DOHH2 (cell line): ENCODE measurements at regions not wholly inside any gene's neighbourhood (a gene's known extent, or its start where the extent isn't known, plus 50 kb on each side); places are given as distances from the start of the nearest gene placed in this dataset.

ENCODE experiments used
- H3F3A ChIP-seq: fragments of 200-600 bp; sonication (generic), shearing (Covaris generic); 2 replicates; pipeline ENCODE4 v1.6.0; 2016; ENCODE audit warnings: antibody characterized with exemption, mild to moderate bottlenecking; ENCODE audit not compliant: control insufficient read depth, insufficient read depth
- H3K27ac ChIP-seq: fragments of 200-600 bp; sonication (generic); 2 replicates; pipeline ENCODE4 v1.5.1; 2014; ENCODE audit warnings: low read depth, mild to moderate bottlenecking, low read length, moderate library complexity
- H3K27me3 ChIP-seq: fragments of 200-600 bp; sonication (generic); 2 replicates; pipeline ENCODE4 v1.6.1; 2014; ENCODE audit warnings: mild to moderate bottlenecking, low read length, mixed read lengths; ENCODE audit not compliant: control insufficient read depth
- H3K36me3 ChIP-seq: fragments of 200-600 bp; sonication (generic); 2 replicates; pipeline ENCODE4 v1.6.1; 2014; ENCODE audit warnings: mild to moderate bottlenecking, low read length, moderate library complexity, mixed read lengths; ENCODE audit not compliant: control insufficient read depth
- H3K4me1 ChIP-seq: fragments of 200-600 bp; sonication (generic); 2 replicates; pipeline ENCODE4 v1.6.1; 2014; ENCODE audit warnings: mild to moderate bottlenecking, low read length, mixed read lengths; ENCODE audit not compliant: control insufficient read depth
- H3K4me2 ChIP-seq: fragments of 200-600 bp; sonication (generic); 2 replicates; pipeline ENCODE4 v1.6.0; 2014; ENCODE audit warnings: mild to moderate bottlenecking, low read length, moderate library complexity
- H3K4me3 ChIP-seq: fragments of 200-600 bp; sonication (generic); 2 replicates; pipeline ENCODE4 v1.5.1; 2014; ENCODE audit warnings: mild to moderate bottlenecking, low read length, mixed read lengths
- H3K79me2 ChIP-seq: fragments of 200-600 bp; sonication (generic); 2 replicates; pipeline ENCODE4 v1.6.1; 2014; ENCODE audit warnings: mild to moderate bottlenecking, low read length, mixed read lengths; ENCODE audit not compliant: control insufficient read depth
- H3K9me2 ChIP-seq: fragments of 200-600 bp; sonication (generic); replicated peaks from 2 replicates; pipeline ENCODE4 v1.6.1; 2014; ENCODE audit warnings: mild to moderate bottlenecking, low read length, mixed read lengths; ENCODE audit not compliant: control insufficient read depth
- H3K9me3 ChIP-seq: fragments of 200-600 bp; sonication (generic); 2 replicates; pipeline ENCODE4 v1.6.1; 2014; ENCODE audit warnings: antibody characterized with exemption, low read length, mixed read lengths; ENCODE audit not compliant: control insufficient read depth, insufficient read depth
- H4K20me1 ChIP-seq: fragments of 200-600 bp; sonication (generic); 2 replicates; pipeline ENCODE4 v1.6.0; 2014; ENCODE audit warnings: low read depth, mild to moderate bottlenecking, antibody characterized with exemption, low read length, moderate library complexity; ENCODE audit not compliant: control insufficient read depth, insufficient read depth
- CTCF ChIP-seq: fragments of 200-600 bp; sonication (generic); IDR thresholded peaks from one replicate; pipeline ENCODE4 v1.5.1; 2014; ENCODE audit warnings: antibody characterized with exemption, mild to moderate bottlenecking, low read depth, low read length; ENCODE audit not compliant: poor library complexity, severe bottlenecking
- EZH2phosphoT487 ChIP-seq: fragments of 200-600 bp; sonication (generic); IDR thresholded peaks from 2 replicates; pipeline ENCODE4 v1.6.1; 2017; ENCODE audit warnings: borderline replicate concordance, mild to moderate bottlenecking, antibody characterized with exemption, low read length, moderate library complexity, mixed read lengths

DNA sequence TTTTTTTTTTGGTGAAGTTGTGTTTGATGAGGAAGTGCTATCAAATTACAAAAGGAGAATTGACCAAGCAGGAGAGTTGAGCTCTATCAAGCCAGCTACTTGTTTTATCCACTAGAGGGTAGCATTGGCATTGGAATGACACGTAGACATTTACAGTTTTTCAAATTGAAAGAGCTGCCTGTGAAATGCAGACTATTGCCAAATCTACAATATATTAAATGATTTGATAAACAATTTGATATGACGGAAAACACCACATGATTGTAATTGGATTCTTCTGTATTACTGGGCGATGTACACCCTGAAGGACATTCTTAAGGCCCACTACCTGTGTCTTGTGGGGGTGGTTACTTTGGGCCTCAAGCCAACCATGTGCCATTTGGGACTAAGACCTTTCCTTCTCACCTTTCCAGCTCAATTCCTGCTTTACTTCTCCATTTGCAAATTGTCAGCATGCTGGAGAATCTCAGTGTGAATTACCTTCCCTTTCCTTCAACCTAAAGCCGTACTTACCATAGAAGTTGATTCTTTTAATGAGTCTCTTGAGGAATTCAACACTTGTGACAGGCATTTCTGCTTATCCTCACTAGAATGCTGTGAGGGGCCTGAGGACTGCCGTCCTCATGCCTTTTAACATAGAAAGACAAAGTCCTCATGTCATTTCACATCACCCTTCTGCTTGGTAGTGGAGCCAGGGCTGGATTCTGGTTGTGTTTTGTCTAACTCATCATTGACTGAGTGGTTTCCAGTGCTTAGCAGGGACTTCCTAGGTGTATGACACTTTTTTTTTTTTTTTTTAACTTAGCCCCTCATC lies 134.8 kb upstream of the THUMPD2 start:
- H3K4me2 ChIP-seq: peak overlapping the region; percentile 12; the same call in 1 of the 2 replicates

GRCh38 chr2:39902103-39902502 lies 123.0 kb upstream of the THUMPD2 start:
- no peak for TF ChIP-seq EZH2phosphoT487
- no peak for TF ChIP-seq CTCF
- H3K9me2 ChIP-seq: no peaks in the 10 kb centered on the region

More for the DNA sequence above, 134.8 kb upstream of the THUMPD2 start:
- Histone ChIP-seq H4K20me1 (no peaks in the 10 kb centered on the region), H3K36me3 (no peaks in the 10 kb centered on the region), H3K27me3 (no peaks in the 10 kb centered on the region), H3K27ac (no peak overlapping the region), H3K9me2 (no peaks in the 10 kb centered on the region), H3K4me3 (no peak overlapping the region), H3K9me3 (no peaks in the 10 kb centered on the region), H3K4me1 (peaks cover 24% of the 10 kb centered on the region), H3F3A (no peaks in the 10 kb centered on the region), H3K79me2 (no peaks in the 10 kb centered on the region)
- TF ChIP-seq CTCF (peak; percentile 81), EZH2phosphoT487 (no peak)

GRCh38 chr2:39898934-39899333 lies 119.9 kb upstream of the THUMPD2 start:
- Histone ChIP-seq H3K27ac (no peak overlapping the region), H3K79me2 (no peaks in the 10 kb centered on the region), H3K4me3 (no peak overlapping the region), H3K27me3 (no peaks in the 10 kb centered on the region), H3F3A (no peaks in the 10 kb centered on the region), H3K4me1 (no peaks in the 10 kb centered on the region), H4K20me1 (no peaks in the 10 kb centered on the region), H3K9me2 (no peaks in the 10 kb centered on the region), H3K9me3 (no peaks in the 10 kb centered on the region), H3K36me3 (no peaks in the 10 kb centered on the region), H3K4me2 (no peak overlapping the region)
- TF ChIP-seq CTCF: no peak
- no peak for TF ChIP-seq EZH2phosphoT487

More at GRCh38 chr2:39902103-39902502, 123.0 kb upstream of the THUMPD2 start:
- Histone ChIP-seq H4K20me1 (no peaks in the 10 kb centered on the region), H3F3A (no peaks in the 10 kb centered on the region), H3K4me2 (no peak overlapping the region), H3K79me2 (no peaks in the 10 kb centered on the region), H3K4me3 (no peak overlapping the region), H3K4me1 (no peaks in the 10 kb centered on the region), H3K27ac (no peak overlapping the region), H3K9me3 (no peaks in the 10 kb centered on the region), H3K36me3 (no peaks in the 10 kb centered on the region), H3K27me3 (no peaks in the 10 kb centered on the region)
